K562 (cell line): ENCODE measurements at regions not wholly inside any gene's neighbourhood (a gene's known extent, or its start where the extent isn't known, plus 50 kb on each side); places are given as distances from the start of the nearest gene placed in this dataset.

Experiments
- ATAC-seq: fragments of 200-7000 bp; cut with Tn5 transposase; 3 replicates; pipeline ENCODE4 v1.9.1; 2020; ENCODE audit warnings: moderate library complexity
- BruUV-seq: library from RNA; stranded (reverse); fragments of 400-500 nt; replicated peaks from 2 replicates; lab custom pipeline; 2021; lab: Mats Ljungman, UMichigan
- CTCF ChIA-PET: fragments of 300-600 bp; formaldehyde crosslinking; extraction: SDS; loops from one replicate; lab custom pipeline; 2021; ENCODE audit warnings: low intra/inter-chr PET ratio; lab: Yijun Ruan, JAX
- POLR2A ChIA-PET: fragments of 300-600, 350-650 bp; sonication (Branson Sonifier 250); formaldehyde crosslinking; extraction: SDS; loops from one replicate; lab custom pipeline; 2021; ENCODE audit warnings: antibody characterized with exemption, inconsistent platforms; lab: Yijun Ruan, JAX
- DNase-seq, 4 experiments: peaks; one replicate each; pipeline versions ENCODE4 v3.0.0 to v3.0.0-alpha.2; 2011 to 2018; ENCODE audit warnings: low spot score in 3 of 4, mixed read lengths in 3 of 4; ENCODE audit errors: extremely low read depth in 1 of 4
- FAIRE-seq: peaks from 2 replicates; lab custom pipeline; 2011; peaks lifted over from hg19 to GRCh38; lab: Jason Lieb, UNC
- H2AFZ ChIP-seq: 2 replicates; pipeline ENCODE4 v1.6.0; 2011; ENCODE audit warnings: low read depth, low read length, control low read depth, inconsistent platforms
- H3K27ac ChIP-seq: fragments of 200-600 bp; 3 replicates; pipeline ENCODE4 v1.8.0; 2011; ENCODE audit warnings: low read depth, mild to moderate bottlenecking, control low read depth, inconsistent platforms, low read length, moderate library complexity, mixed read lengths; ENCODE audit errors: extremely low read depth
- H3K27me3 ChIP-seq, 2 experiments: fragments of 300-600 bp in 1 of 2; 2 replicates in 1 of 2; 3 replicates in 1 of 2; pipeline versions ENCODE4 v1.6.0 to v1.8.0; 2011; ENCODE audit warnings: inconsistent platforms in 2 of 2, low read length in 2 of 2, mild to moderate bottlenecking in 1 of 2, mixed read lengths in 1 of 2, moderate library complexity in 1 of 2; ENCODE audit not compliant: control insufficient read depth in 2 of 2, insufficient read depth in 2 of 2
- H3K36me3 ChIP-seq: fragments of 300-600 bp; 3 replicates; pipeline ENCODE4 v1.8.0; 2011; ENCODE audit warnings: mild to moderate bottlenecking, low read length, inconsistent platforms; ENCODE audit not compliant: control insufficient read depth, insufficient read depth
- H3K4me1 ChIP-seq, 2 experiments: fragments of 200-600 bp in 1 of 2; replicated peaks in 1 of 2; 2 replicates in 1 of 2; 3 replicates in 1 of 2; pipeline versions ENCODE4 v1.5.1 to v1.8.0; 2011; ENCODE audit warnings: inconsistent platforms in 2 of 2, low read length in 2 of 2, mild to moderate bottlenecking in 1 of 2, mixed read lengths in 1 of 2, moderate library complexity in 1 of 2; ENCODE audit not compliant: control insufficient read depth in 2 of 2, insufficient read depth in 2 of 2
- H3K4me2 ChIP-seq: 2 replicates; pipeline ENCODE4 v1.6.1; 2011; ENCODE audit warnings: low read length, control low read depth, inconsistent platforms, mixed read lengths; ENCODE audit not compliant: insufficient read depth
- H3K4me3 ChIP-seq: fragments of 200-600 bp; sonication (generic), shearing (Covaris generic); 2 replicates; pipeline ENCODE4 v1.5.1; 2016; ENCODE audit warnings: control low read depth, inconsistent platforms
- H3K79me2 ChIP-seq: fragments of 200-600 bp; 3 replicates; pipeline ENCODE4 v1.8.0; 2011; ENCODE audit warnings: low read length, inconsistent platforms; ENCODE audit not compliant: control insufficient read depth, insufficient read depth
- H3K9ac ChIP-seq, 2 experiments: 2 replicates each; pipeline versions ENCODE4 v1.6.0 to v1.6.1; 2011; ENCODE audit warnings: low read depth in 2 of 2, low read length in 2 of 2, control low read depth in 1 of 2, inconsistent platforms in 1 of 2, mild to moderate bottlenecking in 1 of 2, mixed read lengths in 1 of 2; ENCODE audit not compliant: insufficient read depth in 1 of 2
- H3K9me1 ChIP-seq: one replicate; pipeline ENCODE4 v1.6.0; 2011; ENCODE audit warnings: inconsistent platforms, mild to moderate bottlenecking, low read length, moderate library complexity; ENCODE audit not compliant: control insufficient read depth, insufficient read depth
- H3K9me3 ChIP-seq: replicated peaks from 2 replicates; pipeline ENCODE4 v1.5.1; 2011; ENCODE audit warnings: low read depth, low read length, inconsistent platforms; ENCODE audit not compliant: control insufficient read depth, insufficient read depth
- H4K20me1 ChIP-seq: replicated peaks from 2 replicates; pipeline ENCODE4 v1.6.1; 2011; ENCODE audit warnings: low read length, inconsistent platforms, mixed read lengths; ENCODE audit not compliant: control insufficient read depth, insufficient read depth
- CBX8 ChIP-seq: fragments of 200-600 bp; sonication (generic); IDR thresholded peaks from 2 replicates; pipeline ENCODE4 v1.6.1; 2012; ENCODE audit warnings: borderline replicate concordance, mixed run types, low read depth, mild to moderate bottlenecking, moderate library complexity, mixed read lengths, low read length, control low read depth, inconsistent platforms; ENCODE audit not compliant: poor library complexity, severe bottlenecking; ENCODE audit errors: extremely low read depth
- FOXK1 ChIP-seq: sonication (generic); formaldehyde crosslinking; IDR thresholded peaks from 2 replicates; pipeline ENCODE4 v1.8.0; 2022; ENCODE audit warnings: missing genetic modification reagents, mild to moderate bottlenecking, borderline replicate concordance
- IRF2 ChIP-seq: sonication (generic); formaldehyde crosslinking; IDR thresholded peaks from 2 replicates; pipeline ENCODE4 v1.8.1; 2022; ENCODE audit warnings: mild to moderate bottlenecking, missing genetic modification reagents
- KAT8 ChIP-seq: fragments of 450-650 bp; IDR thresholded peaks from 2 replicates; pipeline ENCODE4 v1.6.1; 2016; ENCODE audit warnings: low read depth, mild to moderate bottlenecking
- PHF21A ChIP-seq: fragments of 450-650 bp; IDR thresholded peaks from 2 replicates; pipeline ENCODE4 v1.6.1; 2017; ENCODE audit warnings: low read depth, borderline replicate concordance
- RBM25 ChIP-seq: fragments of 200-400 bp; formaldehyde crosslinking; IDR thresholded peaks from 2 replicates; pipeline ENCODE4 v1.6.1; 2018; ENCODE audit warnings: low read length, low read depth, moderate library complexity; ENCODE audit not compliant: severe bottlenecking
- RBM34 ChIP-seq: fragments of 200-400 bp; formaldehyde crosslinking; IDR thresholded peaks from 2 replicates; pipeline ENCODE4 v1.6.1; 2018; ENCODE audit warnings: low read length, borderline replicate concordance; ENCODE audit not compliant: insufficient read depth
- RFX1 ChIP-seq: fragments of 450-650 bp; IDR thresholded peaks from 2 replicates; pipeline ENCODE4 v1.6.1; 2016; ENCODE audit warnings: mild to moderate bottlenecking, moderate library complexity
- SMARCA4 ChIP-seq: fragments of 450-650 bp; IDR thresholded peaks from 2 replicates; pipeline ENCODE4 v1.6.1; 2016
- ZBTB8A ChIP-seq: fragments of 450-650 bp; IDR thresholded peaks from 2 replicates; pipeline ENCODE4 v1.6.1; 2018; ENCODE audit warnings: mild to moderate bottlenecking, moderate library complexity; ENCODE audit not compliant: partially characterized antibody
- ZNF3 ChIP-seq: fragments of 250-450 bp; sonication (Bioruptor Pico); IDR thresholded peaks from 2 replicates; pipeline ENCODE4 v1.5.0; 2021; ENCODE audit warnings: mild to moderate bottlenecking, moderate library complexity
- ZNF431 ChIP-seq: sonication (generic); formaldehyde crosslinking; IDR thresholded peaks from 2 replicates; pipeline ENCODE4 v1.8.0; 2022; ENCODE audit warnings: mild to moderate bottlenecking, missing genetic modification reagents
- ZNF668 ChIP-seq: fragments of 250-450 bp; sonication (Bioruptor Pico); IDR thresholded peaks from 2 replicates; pipeline ENCODE4 v1.8.0; 2022; ENCODE audit warnings: mild to moderate bottlenecking, inconsistent platforms
- WGBS: fragments of 100-300 bp; shearing (Covaris generic); methylation state at CpG from one replicate; pipeline ENCODE4 v1.1.6; 2016; ENCODE audit warnings: low coverage, mixed read lengths; ENCODE audit not compliant: insufficient coverage; ENCODE audit errors: missing lambda C conversion rate; 5-methylcytosine and 5-hydroxymethylcytosine counted together
- in situ Hi-C: fragments of 300-500 bp; cut with MboI; formaldehyde crosslinking; loops from 4 replicates; pipeline ENCODE4 v1.15.0; 2018; ENCODE audit warnings: inconsistent platforms, mixed read lengths
- intact Hi-C: fragments of 100-400 bp; cut with micrococcal nuclease; formaldehyde crosslinking; loops from 2 replicates; pipeline ENCODE4 v1.14.2; 2022
- TF ChIP-seq, protein P1 (sequence below): sonication (generic); formaldehyde crosslinking; IDR thresholded peaks from 2 replicates; pipeline ENCODE4 v1.8.1; 2023; ENCODE audit warnings: mild to moderate bottlenecking, missing genetic modification reagents
- TF ChIP-seq, protein P2 (sequence below): fragments of 450-650 bp; IDR thresholded peaks from 2 replicates; pipeline ENCODE4 v1.6.1; 2016; ENCODE audit warnings: mild to moderate bottlenecking
- TF ChIP-seq, protein P3 (sequence below): fragments of 250-450 bp; sonication (Bioruptor Pico); IDR thresholded peaks from 2 replicates; pipeline ENCODE4 v1.5.0; 2020; ENCODE audit warnings: mild to moderate bottlenecking
- TF ChIP-seq, protein P4 (sequence below): fragments of 450-650 bp; formaldehyde crosslinking; conservative IDR thresholded peaks from 2 replicates; pipeline ENCODE4 v1.4.0; 2022; ENCODE audit warnings: mild to moderate bottlenecking, missing genetic modification characterization

DNA sequence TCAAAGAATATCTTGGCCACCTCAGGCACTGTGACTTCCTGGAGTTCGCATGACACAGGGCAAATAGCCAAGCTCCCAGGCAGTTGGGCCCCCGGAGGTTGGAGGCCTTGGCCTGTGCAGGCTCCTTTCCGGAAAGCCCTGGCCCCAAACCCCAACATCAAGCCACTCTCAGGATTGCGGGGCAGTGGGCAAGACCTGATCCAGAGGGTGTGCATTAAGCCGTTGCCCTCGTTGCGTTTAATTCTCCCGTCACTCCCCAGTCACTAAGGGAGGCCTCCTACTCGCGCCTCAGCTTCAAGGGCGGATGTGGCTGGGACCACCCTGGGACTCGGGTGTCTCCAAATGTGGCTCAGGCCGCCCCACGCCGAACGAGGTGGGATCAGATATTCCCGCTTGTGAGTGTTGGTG, 60.1 kb downstream of the TMEM174 start:
- CTCF ChIA-PET = interaction anchor here (0.7 kb wide), 1 partner anchor 14 kb away, joined by 4 read pairs; no protein-coding TSS in a partner anchor

More for the DNA sequence above, 60.1 kb downstream of the TMEM174 start:
- peak; percentile 46 for ATAC-seq
- Histone ChIP-seq H2AFZ (no peak overlapping the region), H4K20me1 (no peaks in the 10 kb centered on the region; the same call in 1 of the 2 replicates), H3K36me3 (no peaks in the 10 kb centered on the region), H3K4me2 (no peak overlapping the region), H3K4me3 (no peak overlapping the region), H3K79me2 (no peaks in the 10 kb centered on the region), H3K9ac (no peak overlapping the region), H3K4me1 (peaks cover 0 to 19% of the 10 kb centered on the region in 2 experiments; a peak in 3 of 5 replicates), H3K27ac (no peak overlapping the region)
- no peak for FAIRE-seq
- BruUV-seq = no TSS peak
- no peak for DNase-seq
- 17% methylated on average over 14 of the region's 17 CpGs for WGBS
- no peak for TF ChIP-seq PHF21A
- no peak for TF ChIP-seq SMARCA4
- no peak for TF ChIP-seq RFX1
- no peak for TF ChIP-seq KAT8
- TF ChIP-seq, protein P1, sequence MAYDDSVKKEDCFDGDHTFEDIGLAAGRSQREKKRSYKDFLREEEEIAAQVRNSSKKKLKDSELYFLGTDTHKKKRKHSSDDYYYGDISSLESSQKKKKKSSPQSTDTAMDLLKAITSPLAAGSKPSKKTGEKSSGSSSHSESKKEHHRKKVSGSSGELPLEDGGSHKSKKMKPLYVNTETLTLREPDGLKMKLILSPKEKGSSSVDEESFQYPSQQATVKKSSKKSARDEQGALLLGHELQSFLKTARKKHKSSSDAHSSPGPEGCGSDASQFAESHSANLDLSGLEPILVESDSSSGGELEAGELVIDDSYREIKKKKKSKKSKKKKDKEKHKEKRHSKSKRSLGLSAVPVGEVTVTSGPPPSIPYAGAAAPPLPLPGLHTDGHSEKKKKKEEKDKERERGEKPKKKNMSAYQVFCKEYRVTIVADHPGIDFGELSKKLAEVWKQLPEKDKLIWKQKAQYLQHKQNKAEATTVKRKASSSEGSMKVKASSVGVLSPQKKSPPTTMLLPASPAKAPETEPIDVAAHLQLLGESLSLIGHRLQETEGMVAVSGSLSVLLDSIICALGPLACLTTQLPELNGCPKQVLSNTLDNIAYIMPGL (CRISPR knock-in tag) = no peak
- TF ChIP-seq, protein P2, sequence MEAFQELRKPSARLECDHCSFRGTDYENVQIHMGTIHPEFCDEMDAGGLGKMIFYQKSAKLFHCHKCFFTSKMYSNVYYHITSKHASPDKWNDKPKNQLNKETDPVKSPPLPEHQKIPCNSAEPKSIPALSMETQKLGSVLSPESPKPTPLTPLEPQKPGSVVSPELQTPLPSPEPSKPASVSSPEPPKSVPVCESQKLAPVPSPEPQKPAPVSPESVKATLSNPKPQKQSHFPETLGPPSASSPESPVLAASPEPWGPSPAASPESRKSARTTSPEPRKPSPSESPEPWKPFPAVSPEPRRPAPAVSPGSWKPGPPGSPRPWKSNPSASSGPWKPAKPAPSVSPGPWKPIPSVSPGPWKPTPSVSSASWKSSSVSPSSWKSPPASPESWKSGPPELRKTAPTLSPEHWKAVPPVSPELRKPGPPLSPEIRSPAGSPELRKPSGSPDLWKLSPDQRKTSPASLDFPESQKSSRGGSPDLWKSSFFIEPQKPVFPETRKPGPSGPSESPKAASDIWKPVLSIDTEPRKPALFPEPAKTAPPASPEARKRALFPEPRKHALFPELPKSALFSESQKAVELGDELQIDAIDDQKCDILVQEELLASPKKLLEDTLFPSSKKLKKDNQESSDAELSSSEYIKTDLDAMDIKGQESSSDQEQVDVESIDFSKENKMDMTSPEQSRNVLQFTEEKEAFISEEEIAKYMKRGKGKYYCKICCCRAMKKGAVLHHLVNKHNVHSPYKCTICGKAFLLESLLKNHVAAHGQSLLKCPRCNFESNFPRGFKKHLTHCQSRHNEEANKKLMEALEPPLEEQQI = no peak
- TF ChIP-seq ZBTB8A = no peak
- TF ChIP-seq, protein P3, sequence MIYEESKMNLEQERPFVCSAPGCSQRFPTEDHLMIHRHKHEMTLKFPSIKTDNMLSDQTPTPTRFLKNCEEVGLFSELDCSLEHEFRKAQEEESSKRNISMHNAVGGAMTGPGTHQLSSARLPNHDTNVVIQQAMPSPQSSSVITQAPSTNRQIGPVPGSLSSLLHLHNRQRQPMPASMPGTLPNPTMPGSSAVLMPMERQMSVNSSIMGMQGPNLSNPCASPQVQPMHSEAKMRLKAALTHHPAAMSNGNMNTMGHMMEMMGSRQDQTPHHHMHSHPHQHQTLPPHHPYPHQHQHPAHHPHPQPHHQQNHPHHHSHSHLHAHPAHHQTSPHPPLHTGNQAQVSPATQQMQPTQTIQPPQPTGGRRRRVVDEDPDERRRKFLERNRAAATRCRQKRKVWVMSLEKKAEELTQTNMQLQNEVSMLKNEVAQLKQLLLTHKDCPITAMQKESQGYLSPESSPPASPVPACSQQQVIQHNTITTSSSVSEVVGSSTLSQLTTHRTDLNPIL (CRISPR knock-in tag) = no peak
- no peak for TF ChIP-seq RBM25
- no peak for TF ChIP-seq ZNF431 (CRISPR knock-in tag)
- no peak for TF ChIP-seq ZNF668 (CRISPR knock-in tag)
- no peak for TF ChIP-seq RBM34
- no peak for TF ChIP-seq ZNF3 (CRISPR knock-in tag)
- TF ChIP-seq FOXK1 (CRISPR knock-in tag) = no peak
- TF ChIP-seq IRF2 = no peak
- TF ChIP-seq, protein P4, sequence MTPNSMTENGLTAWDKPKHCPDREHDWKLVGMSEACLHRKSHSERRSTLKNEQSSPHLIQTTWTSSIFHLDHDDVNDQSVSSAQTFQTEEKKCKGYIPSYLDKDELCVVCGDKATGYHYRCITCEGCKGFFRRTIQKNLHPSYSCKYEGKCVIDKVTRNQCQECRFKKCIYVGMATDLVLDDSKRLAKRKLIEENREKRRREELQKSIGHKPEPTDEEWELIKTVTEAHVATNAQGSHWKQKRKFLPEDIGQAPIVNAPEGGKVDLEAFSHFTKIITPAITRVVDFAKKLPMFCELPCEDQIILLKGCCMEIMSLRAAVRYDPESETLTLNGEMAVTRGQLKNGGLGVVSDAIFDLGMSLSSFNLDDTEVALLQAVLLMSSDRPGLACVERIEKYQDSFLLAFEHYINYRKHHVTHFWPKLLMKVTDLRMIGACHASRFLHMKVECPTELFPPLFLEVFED (CRISPR knock-in tag) = no peak
- no peak for TF ChIP-seq CBX8
- TF ChIP-seq, all 486 proteins: peak for 0
- Histone ChIP-seq H3K27me3 (peaks cover 38 to 55% of the 10 kb centered on the region in 2 experiments; a peak in 4 of 5 replicates), H3K9me3 (no peaks in the 10 kb centered on the region), H3K9me1 (peaks cover 4% of the 10 kb centered on the region)
- in situ Hi-C loops (no loop called here), intact Hi-C loops (no loop called here)
- POLR2A ChIA-PET = no interaction called here
